ENCODE measurements at regions not wholly inside any gene's neighbourhood (a gene's known extent, or its start where the extent isn't known, plus 50 kb on each side); places are given as distances from the start of the nearest gene placed in this dataset.

- DNase-seq (ENCODE audit: extremely low spot score), result no peak
- CTCF ChIA-PET, result no interaction called here
- POLR2A ChIA-PET, result no interaction called here
- TF ChIP-seq, protein P1, sequence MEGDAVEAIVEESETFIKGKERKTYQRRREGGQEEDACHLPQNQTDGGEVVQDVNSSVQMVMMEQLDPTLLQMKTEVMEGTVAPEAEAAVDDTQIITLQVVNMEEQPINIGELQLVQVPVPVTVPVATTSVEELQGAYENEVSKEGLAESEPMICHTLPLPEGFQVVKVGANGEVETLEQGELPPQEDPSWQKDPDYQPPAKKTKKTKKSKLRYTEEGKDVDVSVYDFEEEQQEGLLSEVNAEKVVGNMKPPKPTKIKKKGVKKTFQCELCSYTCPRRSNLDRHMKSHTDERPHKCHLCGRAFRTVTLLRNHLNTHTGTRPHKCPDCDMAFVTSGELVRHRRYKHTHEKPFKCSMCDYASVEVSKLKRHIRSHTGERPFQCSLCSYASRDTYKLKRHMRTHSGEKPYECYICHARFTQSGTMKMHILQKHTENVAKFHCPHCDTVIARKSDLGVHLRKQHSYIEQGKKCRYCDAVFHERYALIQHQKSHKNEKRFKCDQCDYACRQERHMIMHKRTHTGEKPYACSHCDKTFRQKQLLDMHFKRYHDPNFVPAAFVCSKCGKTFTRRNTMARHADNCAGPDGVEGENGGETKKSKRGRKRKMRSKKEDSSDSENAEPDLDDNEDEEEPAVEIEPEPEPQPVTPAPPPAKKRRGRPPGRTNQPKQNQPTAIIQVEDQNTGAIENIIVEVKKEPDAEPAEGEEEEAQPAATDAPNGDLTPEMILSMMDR (IDR thresholded peaks at IDR 0.05; ENCODE audit: control extremely low read depth, extremely low read depth, low read depth, missing control alignments), result no peak
Observed at GRCh38 chr6:72525821-72526510, 95.9 kb upstream of the KCNQ5 start.

DNA sequence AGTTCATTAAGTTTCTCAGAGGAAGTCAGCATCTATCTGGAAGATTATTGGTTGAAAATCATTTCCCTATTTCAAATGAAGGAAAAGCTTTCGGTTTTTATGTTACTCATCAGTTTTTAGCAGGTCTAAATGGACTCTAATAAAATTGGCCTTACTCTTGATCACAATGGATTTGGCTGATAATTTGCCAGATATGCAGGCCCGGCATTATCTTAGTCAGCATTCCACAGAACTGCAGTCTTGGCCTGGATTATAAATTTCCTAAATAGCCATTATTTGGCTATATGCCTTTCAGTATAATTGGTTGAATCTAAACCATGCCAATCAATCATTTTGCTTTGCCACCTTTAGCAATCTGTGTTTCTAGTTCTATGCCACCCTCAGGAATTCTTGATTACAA is 91.7 kb upstream of the KCNQ5 start:
- ChIA-PET CTCF (no interaction called here), POLR2A (no interaction called here)
- TF ChIP-seq, protein P1 (IDR thresholded peaks at IDR 0.05; ENCODE audit: control extremely low read depth, extremely low read depth, low read depth, missing control alignments), result no peak
- no peak for DNase-seq (ENCODE audit: extremely low spot score)

DNA sequence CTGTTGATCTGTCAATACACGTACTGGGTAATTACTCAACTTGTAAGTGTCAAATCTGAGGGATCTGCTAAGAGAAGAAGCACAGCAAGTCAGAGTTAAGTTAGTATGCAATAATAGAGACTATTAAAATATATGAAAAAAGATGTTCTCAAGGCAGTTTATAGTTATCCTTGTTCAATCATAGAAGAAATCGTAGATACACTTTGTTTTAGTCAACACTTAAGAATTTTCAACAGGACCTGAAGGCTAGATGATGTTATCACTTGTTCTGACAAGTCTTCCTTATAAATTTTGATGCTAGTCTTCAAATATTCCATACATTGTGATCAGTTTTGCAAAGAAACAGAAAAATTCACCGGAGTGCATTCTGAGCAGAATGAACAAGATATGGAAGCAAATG is 91.1 kb upstream of the KCNQ5 start:
- ChIA-PET CTCF (no interaction called here), POLR2A (no interaction called here)
- TF ChIP-seq, protein P1 (IDR thresholded peaks at IDR 0.05; ENCODE audit: control extremely low read depth, extremely low read depth, low read depth, missing control alignments), result no peak
- no peak for DNase-seq (ENCODE audit: extremely low spot score)

DNA sequence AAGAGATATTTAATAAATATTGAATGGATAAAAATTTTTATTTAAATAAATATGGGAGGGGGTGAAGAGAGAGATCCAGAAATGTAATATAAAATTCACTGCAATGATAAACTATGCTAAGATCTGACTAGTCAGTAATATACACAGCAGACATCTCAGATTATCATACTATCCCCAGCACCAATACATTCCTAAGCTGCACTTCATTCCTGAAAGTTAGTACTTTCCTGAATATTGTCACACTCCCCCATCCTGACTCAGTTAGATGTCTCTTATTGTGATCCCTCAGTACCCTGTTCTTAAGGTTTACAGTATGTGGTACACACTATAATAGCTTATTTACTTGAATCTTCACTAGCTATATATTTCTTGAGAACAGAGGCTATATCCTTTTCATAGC is 88.3 kb upstream of the KCNQ5 start:
- POLR2A ChIA-PET, result no interaction called here
- CTCF ChIA-PET, result interaction anchor here (1.4 to 1.6 kb wide), 3 partner anchors 9 to 27 kb away, joined by 4 to 5 read pairs (median 5); no protein-coding TSS in a partner anchor
- TF ChIP-seq, protein P1 (IDR thresholded peaks at IDR 0.05; ENCODE audit: control extremely low read depth, extremely low read depth, low read depth, missing control alignments), result no peak
- DNase-seq (ENCODE audit: extremely low spot score), result no peak

- no peak for DNase-seq (ENCODE audit: extremely low spot score)
- CTCF ChIA-PET, result interaction anchor here (1.4 to 2.0 kb wide), 4 partner anchors 8 to 27 kb away, joined by 4 to 6 read pairs (median 5); no protein-coding TSS in a partner anchor
- POLR2A ChIA-PET, result no interaction called here
- TF ChIP-seq, protein P1 (IDR thresholded peaks at IDR 0.05; ENCODE audit: control extremely low read depth, extremely low read depth, low read depth, missing control alignments), result no peak
Observed at GRCh38 chr6:72534236-72534635, 87.6 kb upstream of the KCNQ5 start.

DNA sequence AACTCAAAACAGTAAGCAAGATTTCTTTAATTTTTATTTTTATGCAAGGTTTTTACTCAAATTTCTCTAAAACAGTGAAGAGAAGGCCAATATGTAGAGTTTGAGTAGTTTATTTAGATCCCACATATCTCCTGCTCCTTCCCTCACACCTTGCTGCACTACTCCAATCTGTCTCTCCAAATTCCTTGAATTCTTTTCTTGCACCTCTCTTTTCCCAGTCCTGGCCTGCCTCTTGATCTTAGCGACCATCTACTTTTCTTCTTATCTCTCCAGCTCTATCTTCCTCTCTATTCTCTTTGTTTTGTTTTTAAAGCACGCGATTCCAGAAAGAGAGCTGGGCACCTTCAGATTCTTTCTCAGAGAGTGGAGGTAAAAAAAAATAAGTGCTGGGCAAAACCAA is 86.7 kb upstream of the KCNQ5 start:
- TF ChIP-seq, protein P1 (IDR thresholded peaks at IDR 0.05; ENCODE audit: control extremely low read depth, extremely low read depth, low read depth, missing control alignments), result no peak
- ChIA-PET CTCF (interaction anchor here (1.0 to 2.0 kb wide), 2 partner anchors 12 to 15 kb away, joined by 3 to 6 read pairs; no protein-coding TSS in a partner anchor), POLR2A (no interaction called here)
- DNase-seq (ENCODE audit: extremely low spot score), result no peak

Data from GM10248 (cell line).